ENCODE measurements at regions not wholly inside any gene's neighbourhood (a gene's known extent, or its start where the extent isn't known, plus 50 kb on each side); places are given as distances from the start of the nearest gene placed in this dataset.
A peak's percentile ranks its signal among the peaks of the same experiment; 100 is the strongest.

DNA sequence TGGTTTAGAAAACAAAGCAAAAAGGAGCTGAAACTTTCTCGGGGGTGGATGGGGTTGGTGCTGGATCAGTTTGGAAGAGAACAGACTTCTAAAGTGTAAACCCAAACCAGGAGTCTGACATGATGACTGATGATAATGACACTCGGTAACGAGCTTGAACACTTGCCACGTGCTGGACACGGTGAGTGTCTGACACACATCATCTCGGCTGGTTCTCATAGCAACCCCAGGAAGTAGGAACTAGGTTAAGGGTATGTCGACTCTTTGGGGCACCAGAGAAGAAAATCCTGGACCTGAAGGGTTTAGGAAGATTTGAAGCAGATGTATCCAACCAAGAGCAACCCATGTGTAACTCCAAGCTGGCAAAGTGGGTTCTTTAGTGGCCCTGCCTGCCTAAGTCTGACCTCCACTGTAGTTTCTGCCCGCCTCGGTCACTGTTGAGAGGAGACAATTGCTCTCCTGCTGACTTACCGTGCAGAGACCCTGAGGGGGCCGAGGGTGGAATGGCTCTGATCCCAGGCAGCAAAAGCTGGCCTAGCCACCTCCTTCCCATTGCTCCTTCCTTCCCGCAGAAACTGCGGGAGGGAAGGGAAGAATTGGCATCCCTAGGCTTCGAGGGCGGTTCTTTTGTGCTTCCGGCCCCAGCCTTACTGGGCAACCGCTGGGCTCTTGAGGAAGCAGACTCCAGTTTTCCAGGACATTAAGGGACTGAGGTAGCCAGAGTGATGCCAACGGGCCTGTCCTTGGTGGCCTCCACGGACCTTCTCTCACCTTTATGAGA, 156.0 kb downstream of the TOMM20 start:
- TF ChIP-seq, protein P1, sequence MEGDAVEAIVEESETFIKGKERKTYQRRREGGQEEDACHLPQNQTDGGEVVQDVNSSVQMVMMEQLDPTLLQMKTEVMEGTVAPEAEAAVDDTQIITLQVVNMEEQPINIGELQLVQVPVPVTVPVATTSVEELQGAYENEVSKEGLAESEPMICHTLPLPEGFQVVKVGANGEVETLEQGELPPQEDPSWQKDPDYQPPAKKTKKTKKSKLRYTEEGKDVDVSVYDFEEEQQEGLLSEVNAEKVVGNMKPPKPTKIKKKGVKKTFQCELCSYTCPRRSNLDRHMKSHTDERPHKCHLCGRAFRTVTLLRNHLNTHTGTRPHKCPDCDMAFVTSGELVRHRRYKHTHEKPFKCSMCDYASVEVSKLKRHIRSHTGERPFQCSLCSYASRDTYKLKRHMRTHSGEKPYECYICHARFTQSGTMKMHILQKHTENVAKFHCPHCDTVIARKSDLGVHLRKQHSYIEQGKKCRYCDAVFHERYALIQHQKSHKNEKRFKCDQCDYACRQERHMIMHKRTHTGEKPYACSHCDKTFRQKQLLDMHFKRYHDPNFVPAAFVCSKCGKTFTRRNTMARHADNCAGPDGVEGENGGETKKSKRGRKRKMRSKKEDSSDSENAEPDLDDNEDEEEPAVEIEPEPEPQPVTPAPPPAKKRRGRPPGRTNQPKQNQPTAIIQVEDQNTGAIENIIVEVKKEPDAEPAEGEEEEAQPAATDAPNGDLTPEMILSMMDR (IDR thresholded peaks at IDR 0.05) = no peak
- TF ChIP-seq EZH2 (IDR thresholded peaks at IDR 0.05) (no peak), EZH2phosphoT487 (IDR thresholded peaks at IDR 0.05) (no peak)
- Histone ChIP-seq H2AFZ (replicated peaks) (no peak overlapping the region), H3K4me1 (peaks cover 46% of the 10 kb centered on the region), H3K79me2 (ENCODE audit: low read depth) (no peaks in the 10 kb centered on the region), H3K9me3 (ENCODE audit: low read depth) (no peaks in the 10 kb centered on the region), H3K36me3 (no peaks in the 10 kb centered on the region), H3K4me2 (peak overlapping the region; percentile 29), H3K27ac (no peak overlapping the region), H3K27me3 (no peaks in the 10 kb centered on the region), H3F3A (ENCODE audit: low read depth) (peaks cover 49% of the 10 kb centered on the region), H4K20me1 (ENCODE audit: low read depth) (no peaks in the 10 kb centered on the region), H3K9ac (no peak overlapping the region), H3K4me3 (no peak overlapping the region)
- Mint-ChIP-seq H3K9me3 (no peaks in the 10 kb centered on the region), H3K4me3 (peak overlapping the region; percentile 50), H3K27ac (peak overlapping the region; percentile 77), H3K36me3 (peaks cover 3% of the 10 kb centered on the region), H3K4me1 (peaks cover 74% of the 10 kb centered on the region), H3K27me3 (ENCODE audit: insufficient read depth, low read depth) (peaks cover 21% of the 10 kb centered on the region)
- no peak for DNase-seq (ENCODE audit: low spot score)

DNA sequence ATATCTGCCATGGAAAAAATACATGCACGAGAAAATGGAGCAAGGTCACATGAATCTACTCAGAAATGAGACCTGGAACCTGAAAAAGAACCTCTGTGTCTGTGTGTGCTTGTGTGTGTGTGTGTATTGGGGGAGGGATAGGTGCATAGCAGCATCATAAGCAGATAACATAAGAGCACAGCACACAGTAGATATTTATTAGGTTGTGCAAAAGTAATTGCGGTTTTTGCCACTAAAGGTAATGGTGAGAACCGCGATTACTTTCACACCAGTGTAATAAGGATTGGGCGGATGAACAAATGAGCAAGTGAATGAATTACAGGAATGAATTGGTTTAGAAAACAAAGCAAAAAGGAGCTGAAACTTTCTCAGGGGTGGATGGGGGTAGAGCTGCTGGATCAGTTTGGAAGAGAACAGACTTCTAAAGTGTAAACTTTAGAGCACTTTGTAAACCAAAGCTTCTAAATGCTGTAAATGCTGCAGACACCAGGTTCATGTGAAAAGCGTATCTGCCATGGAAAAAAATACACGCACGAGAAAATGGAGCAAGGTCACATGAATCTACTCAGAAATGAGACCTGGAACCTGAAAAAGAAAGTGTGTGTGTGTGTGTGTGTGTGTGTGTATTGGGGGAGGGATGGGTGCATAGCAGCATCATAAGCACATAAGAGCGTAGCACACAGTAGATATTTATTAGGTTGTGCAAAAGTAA, 156.9 kb downstream of the TOMM20 start:
- H3F3A ChIP-seq (ENCODE audit: low read depth) = peaks cover 49% of the 10 kb centered on the region
- Mint-ChIP-seq H3K4me3 (no peak overlapping the region), H3K36me3 (no peaks in the 10 kb centered on the region), H3K4me1 (peaks cover 67% of the 10 kb centered on the region), H3K27ac (peak overlapping the region; percentile 82), H3K9me3 (no peaks in the 10 kb centered on the region), H3K27me3 (ENCODE audit: insufficient read depth, low read depth) (peaks cover 16% of the 10 kb centered on the region)
- no peaks in the 10 kb centered on the region for H3K9me3 ChIP-seq (ENCODE audit: low read depth)
- peak overlapping the region; percentile 54 for H3K27ac ChIP-seq
- H3K4me2 ChIP-seq = no peak overlapping the region
- H3K4me3 ChIP-seq = no peak overlapping the region
- no peaks in the 10 kb centered on the region for H4K20me1 ChIP-seq (ENCODE audit: low read depth)
- H3K4me1 ChIP-seq = peaks cover 46% of the 10 kb centered on the region
- no peaks in the 10 kb centered on the region for H3K79me2 ChIP-seq (ENCODE audit: low read depth)
- DNase-seq (ENCODE audit: low spot score) = no peak
- H3K36me3 ChIP-seq = no peaks in the 10 kb centered on the region
- no peak overlapping the region for H2AFZ ChIP-seq (replicated peaks)
- H3K27me3 ChIP-seq = no peaks in the 10 kb centered on the region
- TF ChIP-seq EZH2phosphoT487 (IDR thresholded peaks at IDR 0.05) (no peak), EZH2 (IDR thresholded peaks at IDR 0.05) (no peak)
- TF ChIP-seq, protein P1 (IDR thresholded peaks at IDR 0.05) = no peak
- no peak overlapping the region for H3K9ac ChIP-seq

DNA sequence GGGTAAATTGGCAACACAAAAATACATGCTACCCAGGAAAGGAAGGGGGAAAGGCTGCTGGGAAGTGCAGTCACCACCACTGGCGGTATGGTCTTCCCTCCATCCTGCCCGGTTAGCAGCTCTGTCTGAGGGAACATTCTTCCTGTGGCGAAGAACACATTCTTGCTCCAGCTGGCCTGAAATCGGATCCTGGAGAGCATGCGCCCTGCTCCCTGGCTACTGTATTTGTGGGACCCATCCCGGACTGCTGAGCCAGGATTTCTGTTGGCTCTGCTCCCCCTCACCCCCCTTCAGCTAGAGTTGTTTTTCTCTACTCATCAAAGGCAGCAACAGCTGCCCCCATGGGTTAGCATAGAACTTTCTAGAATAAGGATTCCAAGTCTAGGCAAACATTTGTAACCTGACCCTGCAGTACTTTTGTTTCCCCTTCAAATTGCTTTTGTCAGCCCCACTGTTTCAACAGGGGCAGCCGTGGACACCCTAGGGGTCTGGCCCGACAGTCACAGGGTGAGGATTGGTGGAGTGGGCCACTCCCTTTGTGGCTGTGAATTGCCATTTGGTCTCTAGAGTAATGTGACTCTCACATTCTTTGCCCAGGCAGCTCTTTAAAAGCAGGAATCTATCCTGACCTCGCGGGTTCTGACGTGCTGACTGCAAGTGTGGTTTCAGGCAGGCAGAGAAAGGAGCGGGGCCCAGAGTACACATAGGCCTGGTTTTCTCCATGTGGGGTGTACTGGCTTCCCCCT, 157.7 kb downstream of the TOMM20 start:
- no peak overlapping the region for H3K4me3 ChIP-seq
- no peaks in the 10 kb centered on the region for H3K79me2 ChIP-seq (ENCODE audit: low read depth)
- DNase-seq (ENCODE audit: low spot score) = peak; percentile 78
- peaks cover 46% of the 10 kb centered on the region for H3K4me1 ChIP-seq
- Mint-ChIP-seq H3K27me3 (ENCODE audit: insufficient read depth, low read depth) (peaks cover 12% of the 10 kb centered on the region), H3K4me1 (peaks cover 64% of the 10 kb centered on the region), H3K9me3 (no peaks in the 10 kb centered on the region), H3K27ac (peak overlapping the region; percentile 82), H3K4me3 (peak overlapping the region; percentile 72), H3K36me3 (no peaks in the 10 kb centered on the region)
- H3K9me3 ChIP-seq (ENCODE audit: low read depth) = no peaks in the 10 kb centered on the region
- no peaks in the 10 kb centered on the region for H3K27me3 ChIP-seq
- H2AFZ ChIP-seq (replicated peaks) = no peak overlapping the region
- H3K27ac ChIP-seq = peak overlapping the region; percentile 54
- TF ChIP-seq EZH2 (IDR thresholded peaks at IDR 0.05) (no peak), EZH2phosphoT487 (IDR thresholded peaks at IDR 0.05) (no peak)
- TF ChIP-seq, protein P1 (IDR thresholded peaks at IDR 0.05) = no peak
- H3F3A ChIP-seq (ENCODE audit: low read depth) = peaks cover 49% of the 10 kb centered on the region
- no peak overlapping the region for H3K9ac ChIP-seq
- no peaks in the 10 kb centered on the region for H3K36me3 ChIP-seq
- peak overlapping the region; percentile 60 for H3K4me2 ChIP-seq
- H4K20me1 ChIP-seq (ENCODE audit: low read depth) = no peaks in the 10 kb centered on the region

Data from neural progenitor cell (in vitro differentiated cells).